ENCODE measurements at regions not wholly inside any gene's neighbourhood (a gene's known extent, or its start where the extent isn't known, plus 50 kb on each side); places are given as distances from the start of the nearest gene placed in this dataset.

- peaks cover 3% of the 10 kb centered on the region for H3K27me3 Mint-ChIP-seq (ENCODE audit: low read depth)
- no peak overlapping the region for H3K27ac Mint-ChIP-seq (ENCODE audit: unreplicated experiment)
- TF ChIP-seq, protein P1, sequence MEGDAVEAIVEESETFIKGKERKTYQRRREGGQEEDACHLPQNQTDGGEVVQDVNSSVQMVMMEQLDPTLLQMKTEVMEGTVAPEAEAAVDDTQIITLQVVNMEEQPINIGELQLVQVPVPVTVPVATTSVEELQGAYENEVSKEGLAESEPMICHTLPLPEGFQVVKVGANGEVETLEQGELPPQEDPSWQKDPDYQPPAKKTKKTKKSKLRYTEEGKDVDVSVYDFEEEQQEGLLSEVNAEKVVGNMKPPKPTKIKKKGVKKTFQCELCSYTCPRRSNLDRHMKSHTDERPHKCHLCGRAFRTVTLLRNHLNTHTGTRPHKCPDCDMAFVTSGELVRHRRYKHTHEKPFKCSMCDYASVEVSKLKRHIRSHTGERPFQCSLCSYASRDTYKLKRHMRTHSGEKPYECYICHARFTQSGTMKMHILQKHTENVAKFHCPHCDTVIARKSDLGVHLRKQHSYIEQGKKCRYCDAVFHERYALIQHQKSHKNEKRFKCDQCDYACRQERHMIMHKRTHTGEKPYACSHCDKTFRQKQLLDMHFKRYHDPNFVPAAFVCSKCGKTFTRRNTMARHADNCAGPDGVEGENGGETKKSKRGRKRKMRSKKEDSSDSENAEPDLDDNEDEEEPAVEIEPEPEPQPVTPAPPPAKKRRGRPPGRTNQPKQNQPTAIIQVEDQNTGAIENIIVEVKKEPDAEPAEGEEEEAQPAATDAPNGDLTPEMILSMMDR (IDR thresholded peaks at IDR 0.05), result no peak
- no peak overlapping the region for H3K4me3 Mint-ChIP-seq (ENCODE audit: unreplicated experiment)
- peaks cover 10% of the 10 kb centered on the region for H3K9me3 Mint-ChIP-seq (ENCODE audit: low read depth)
- H3K4me1 Mint-ChIP-seq (ENCODE audit: low read depth), result no peaks in the 10 kb centered on the region
- H3K36me3 Mint-ChIP-seq (ENCODE audit: low read depth), result peaks cover 1% of the 10 kb centered on the region
- no peak for DNase-seq (ENCODE audit: low spot score)
Observed at GRCh38 chr2:222087998-222088397, 210.8 kb downstream of the PAX3 start.

- Mint-ChIP-seq H3K27ac (ENCODE audit: unreplicated experiment) (no peak overlapping the region), H3K36me3 (ENCODE audit: low read depth) (no peaks in the 10 kb centered on the region), H3K4me3 (ENCODE audit: unreplicated experiment) (no peak overlapping the region), H3K4me1 (ENCODE audit: low read depth) (no peaks in the 10 kb centered on the region), H3K27me3 (ENCODE audit: low read depth) (peaks cover 23% of the 10 kb centered on the region), H3K9me3 (ENCODE audit: low read depth) (peaks cover 3% of the 10 kb centered on the region)
- DNase-seq (ENCODE audit: low spot score), result no peak
- TF ChIP-seq, protein P1 (IDR thresholded peaks at IDR 0.05), result no peak
Observed at GRCh38 chr2:222082201-222082600, 216.6 kb downstream of the PAX3 start.

DNA sequence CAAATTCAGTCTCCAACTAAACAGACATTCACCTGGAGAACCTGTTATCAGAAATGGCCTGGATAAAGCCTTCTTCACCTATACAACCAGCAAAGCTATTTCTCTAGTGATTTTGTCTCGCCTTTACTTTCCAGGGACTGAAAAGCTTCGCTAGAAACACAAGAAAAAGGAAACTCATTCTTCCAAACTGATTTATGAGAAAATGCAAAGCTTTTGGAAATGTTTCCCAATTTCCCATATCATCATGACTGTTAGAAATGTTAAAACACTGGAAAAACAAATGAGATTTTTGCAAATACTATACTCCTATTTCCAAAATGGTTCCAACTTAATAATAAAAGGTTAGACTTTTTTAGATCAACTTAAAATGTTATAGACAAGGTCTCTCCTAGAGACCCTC is 218.7 kb downstream of the PAX3 start:
- Mint-ChIP-seq H3K4me1 (ENCODE audit: low read depth) (no peaks in the 10 kb centered on the region), H3K36me3 (ENCODE audit: low read depth) (no peaks in the 10 kb centered on the region), H3K27me3 (ENCODE audit: low read depth) (peaks cover 23% of the 10 kb centered on the region), H3K27ac (ENCODE audit: unreplicated experiment) (no peak overlapping the region), H3K4me3 (ENCODE audit: unreplicated experiment) (no peak overlapping the region), H3K9me3 (ENCODE audit: low read depth) (no peaks in the 10 kb centered on the region)
- TF ChIP-seq, protein P1 (IDR thresholded peaks at IDR 0.05), result no peak
- no peak for DNase-seq (ENCODE audit: low spot score)

DNA sequence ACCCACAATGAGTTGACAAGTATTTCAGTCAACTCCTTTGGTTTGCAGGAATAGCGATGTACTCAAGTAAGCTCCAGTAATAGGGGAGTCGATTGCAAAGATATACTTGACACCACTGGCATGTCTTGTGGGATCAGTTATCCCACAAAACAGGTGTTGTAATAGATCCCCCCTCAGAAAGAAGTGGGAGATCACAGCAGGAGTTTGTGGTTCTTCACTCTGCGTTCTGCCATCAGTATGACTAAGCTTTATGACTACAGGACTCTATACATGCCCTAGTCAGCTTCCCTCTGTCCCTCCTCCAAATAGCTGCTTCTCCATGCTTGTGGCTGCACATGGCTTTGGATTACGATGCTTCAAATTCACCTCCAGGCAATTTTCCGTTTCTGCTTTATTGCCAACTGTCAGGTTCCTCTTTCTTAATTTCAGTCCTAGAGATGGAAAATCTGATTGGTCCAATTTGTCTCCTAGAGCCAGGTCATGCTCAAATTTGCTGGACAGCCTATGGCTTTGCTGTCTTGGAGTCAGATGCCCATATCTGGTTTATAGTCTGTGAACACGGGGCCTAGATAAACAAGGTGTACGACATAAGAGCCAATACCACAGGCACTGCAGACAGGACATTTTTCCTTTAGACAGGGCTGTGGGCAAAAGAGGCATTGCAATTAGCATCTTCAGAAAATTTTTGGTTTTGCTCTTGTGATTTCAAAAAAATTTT is 221.7 kb downstream of the PAX3 start:
- TF ChIP-seq, protein P1 (IDR thresholded peaks at IDR 0.05), result no peak
- peaks cover 24% of the 10 kb centered on the region for H3K27me3 Mint-ChIP-seq (ENCODE audit: low read depth)
- no peaks in the 10 kb centered on the region for H3K9me3 Mint-ChIP-seq (ENCODE audit: low read depth)

DNA sequence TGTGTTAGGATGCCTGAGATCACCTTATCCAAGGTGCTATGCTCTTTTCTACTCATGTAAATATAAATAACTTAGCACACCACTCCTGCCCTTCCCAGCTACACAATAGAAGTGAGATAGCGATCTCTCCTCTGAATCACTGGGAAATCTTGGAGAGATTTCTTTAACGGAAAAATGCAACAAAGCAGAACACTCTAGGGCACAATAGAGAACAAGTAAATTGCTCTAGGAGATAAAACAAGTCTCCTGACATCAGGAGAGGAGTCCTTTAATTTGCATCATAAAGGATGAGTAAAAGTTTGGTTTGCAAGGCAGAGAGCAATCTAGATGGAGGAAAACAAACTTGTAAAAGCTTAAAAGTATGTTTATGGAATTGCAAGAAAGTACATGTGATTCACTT is 224.1 kb downstream of the PAX3 start:
- H3K27me3 Mint-ChIP-seq (ENCODE audit: low read depth), result peaks cover 10% of the 10 kb centered on the region
- peaks cover 3% of the 10 kb centered on the region for H3K9me3 Mint-ChIP-seq (ENCODE audit: low read depth)
- H3K4me1 Mint-ChIP-seq (ENCODE audit: low read depth), result no peaks in the 10 kb centered on the region
- H3K4me3 Mint-ChIP-seq (ENCODE audit: unreplicated experiment), result no peak overlapping the region
- no peaks in the 10 kb centered on the region for H3K36me3 Mint-ChIP-seq (ENCODE audit: low read depth)
- TF ChIP-seq, protein P1 (IDR thresholded peaks at IDR 0.05), result no peak
- no peak overlapping the region for H3K27ac Mint-ChIP-seq (ENCODE audit: unreplicated experiment)
- DNase-seq (ENCODE audit: low spot score), result no peak

More for the DNA sequence above, 221.7 kb downstream of the PAX3 start:
- H3K27ac Mint-ChIP-seq (ENCODE audit: unreplicated experiment), result no peak overlapping the region
- H3K4me1 Mint-ChIP-seq (ENCODE audit: low read depth), result no peaks in the 10 kb centered on the region
- H3K36me3 Mint-ChIP-seq (ENCODE audit: low read depth), result no peaks in the 10 kb centered on the region
- H3K4me3 Mint-ChIP-seq (ENCODE audit: unreplicated experiment), result no peak overlapping the region
- DNase-seq (ENCODE audit: low spot score), result no peak

All from chondrocyte (in vitro differentiated cells).